ENCODE measurements at regions not wholly inside any gene's neighbourhood (a gene's known extent, or its start where the extent isn't known, plus 50 kb on each side); places are given as distances from the start of the nearest gene placed in this dataset.

- no peak overlapping the region for H3K9ac ChIP-seq (ENCODE audit: insufficient read depth in 1 of 2, low read depth in 2 of 2, low read length in 2 of 2)
- H4K20me1 ChIP-seq (replicated peaks; ENCODE audit: control insufficient read depth, insufficient read depth, low read length) = no peaks in the 10 kb centered on the region
- ATAC-seq (no peak), DNase-seq (ENCODE audit: extremely low read depth in 1 of 4, low spot score in 3 of 4) (no peak), FAIRE-seq (no peak)
- POLR2A ChIA-PET = interaction anchor here (1.2 kb wide), 1 partner anchor 15 kb away, joined by 3 read pairs; no protein-coding TSS in a partner anchor
- intact Hi-C loops (cut with micrococcal nuclease) (no loop called here), in situ Hi-C loops (cut with MboI) (no loop called here)
- H3K36me3 ChIP-seq (ENCODE audit: control insufficient read depth, insufficient read depth, low read length) = no peaks in the 10 kb centered on the region
- TF ChIP-seq ZNF316 (IDR thresholded peaks at IDR 0.05) (peak; percentile 94), C11orf30 (IDR thresholded peaks at IDR 0.05; ENCODE audit: low read depth) (peak; percentile 89), SMARCB1 (IDR thresholded peaks at IDR 0.05; ENCODE audit: insufficient read length, low read depth) (no peak), MAFG (tag; conservative IDR thresholded peaks at IDR 0.05) (peak; percentile 91), MAFF (IDR thresholded peaks at IDR 0.05; ENCODE audit: low read length) (peak; percentile 95), ZNF561 (CRISPR knock-in tag; conservative IDR thresholded peaks at IDR 0.05) (no peak), RBM25 (IDR thresholded peaks at IDR 0.05; ENCODE audit: low read depth, low read length, severe bottlenecking) (peak; percentile 55), ZBTB5 (IDR thresholded peaks at IDR 0.05) (no peak), SMAD2 (IDR thresholded peaks at IDR 0.05; ENCODE audit: low read depth, low read length) (no peak), MAFK (IDR thresholded peaks at IDR 0.05; ENCODE audit: low read length) (peak; percentile 95), FOXA1 (IDR thresholded peaks at IDR 0.05; ENCODE audit: borderline replicate concordance) (no peak)
- TF ChIP-seq, protein P1, sequence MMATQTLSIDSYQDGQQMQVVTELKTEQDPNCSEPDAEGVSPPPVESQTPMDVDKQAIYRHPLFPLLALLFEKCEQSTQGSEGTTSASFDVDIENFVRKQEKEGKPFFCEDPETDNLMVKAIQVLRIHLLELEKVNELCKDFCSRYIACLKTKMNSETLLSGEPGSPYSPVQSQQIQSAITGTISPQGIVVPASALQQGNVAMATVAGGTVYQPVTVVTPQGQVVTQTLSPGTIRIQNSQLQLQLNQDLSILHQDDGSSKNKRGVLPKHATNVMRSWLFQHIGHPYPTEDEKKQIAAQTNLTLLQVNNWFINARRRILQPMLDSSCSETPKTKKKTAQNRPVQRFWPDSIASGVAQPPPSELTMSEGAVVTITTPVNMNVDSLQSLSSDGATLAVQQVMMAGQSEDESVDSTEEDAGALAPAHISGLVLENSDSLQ (IDR thresholded peaks at IDR 0.05) = peak; percentile 74
- TF ChIP-seq, protein P2, sequence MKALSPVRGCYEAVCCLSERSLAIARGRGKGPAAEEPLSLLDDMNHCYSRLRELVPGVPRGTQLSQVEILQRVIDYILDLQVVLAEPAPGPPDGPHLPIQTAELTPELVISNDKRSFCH (CRISPR knock-in tag; IDR thresholded peaks at IDR 0.05) = no peak
- TF ChIP-seq, protein P2 (tag; IDR thresholded peaks at IDR 0.05) = no peak
- TF ChIP-seq, protein P3, sequence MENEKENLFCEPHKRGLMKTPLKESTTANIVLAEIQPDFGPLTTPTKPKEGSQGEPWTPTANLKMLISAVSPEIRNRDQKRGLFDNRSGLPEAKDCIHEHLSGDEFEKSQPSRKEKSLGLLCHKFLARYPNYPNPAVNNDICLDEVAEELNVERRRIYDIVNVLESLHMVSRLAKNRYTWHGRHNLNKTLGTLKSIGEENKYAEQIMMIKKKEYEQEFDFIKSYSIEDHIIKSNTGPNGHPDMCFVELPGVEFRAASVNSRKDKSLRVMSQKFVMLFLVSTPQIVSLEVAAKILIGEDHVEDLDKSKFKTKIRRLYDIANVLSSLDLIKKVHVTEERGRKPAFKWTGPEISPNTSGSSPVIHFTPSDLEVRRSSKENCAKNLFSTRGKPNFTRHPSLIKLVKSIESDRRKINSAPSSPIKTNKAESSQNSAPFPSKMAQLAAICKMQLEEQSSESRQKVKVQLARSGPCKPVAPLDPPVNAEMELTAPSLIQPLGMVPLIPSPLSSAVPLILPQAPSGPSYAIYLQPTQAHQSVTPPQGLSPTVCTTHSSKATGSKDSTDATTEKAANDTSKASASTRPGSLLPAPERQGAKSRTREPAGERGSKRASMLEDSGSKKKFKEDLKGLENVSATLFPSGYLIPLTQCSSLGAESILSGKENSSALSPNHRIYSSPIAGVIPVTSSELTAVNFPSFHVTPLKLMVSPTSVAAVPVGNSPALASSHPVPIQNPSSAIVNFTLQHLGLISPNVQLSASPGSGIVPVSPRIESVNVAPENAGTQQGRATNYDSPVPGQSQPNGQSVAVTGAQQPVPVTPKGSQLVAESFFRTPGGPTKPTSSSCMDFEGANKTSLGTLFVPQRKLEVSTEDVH (IDR thresholded peaks at IDR 0.05; ENCODE audit: low read depth, partially characterized antibody) = no peak
- H3K9me1 ChIP-seq (ENCODE audit: control insufficient read depth, insufficient read depth, low read length) = no peaks in the 10 kb centered on the region
- no peak overlapping the region for H2AFZ ChIP-seq (ENCODE audit: low read depth, low read length)
- H3K79me2 ChIP-seq (ENCODE audit: control insufficient read depth, insufficient read depth, low read length) = no peaks in the 10 kb centered on the region
- CTCF ChIA-PET (ENCODE audit: low intra/inter-chr PET ratio) = no interaction called here
- no peak overlapping the region for H3K27ac ChIP-seq (ENCODE audit: extremely low read depth, low read depth, low read length)
- H3K4me3 ChIP-seq = no peak overlapping the region
- no TSS peak for BruUV-seq (replicated peaks)
- no peak overlapping the region for H3K4me2 ChIP-seq (ENCODE audit: insufficient read depth, low read length)
- H3K9me3 ChIP-seq (replicated peaks; ENCODE audit: control insufficient read depth, insufficient read depth, low read depth, low read length) = no peaks in the 10 kb centered on the region
- H3K27me3 ChIP-seq (ENCODE audit: control insufficient read depth in 2 of 2, insufficient read depth in 2 of 2, low read length in 2 of 2) = peaks cover 0 to 4% of the 10 kb centered on the region in 2 experiments; a peak in 1 of 5 replicates
- no peaks in the 10 kb centered on the region for H3K4me1 ChIP-seq (replicated peaks in 1 of 2; ENCODE audit: control insufficient read depth in 2 of 2, insufficient read depth in 2 of 2, low read length in 2 of 2)
Measured at GRCh38 chr7:91383905-91384274, 119.7 kb downstream of the FZD1 start.
